H1 (cell line): ENCODE measurements at regions not wholly inside any gene's neighbourhood (a gene's known extent, or its start where the extent isn't known, plus 50 kb on each side); places are given as distances from the start of the nearest gene placed in this dataset.

Experiments used
- CTCF ChIA-PET: fragments of 300-600 bp; sonication (Branson Sonifier 250); formaldehyde crosslinking; loops from one replicate; lab custom pipeline; 2021; ENCODE audit not compliant: partially characterized antibody; lab: Charles Lee
- POLR2A ChIA-PET: fragments of 300-600 bp; sonication (Branson Sonifier 250); formaldehyde crosslinking; loops from one replicate; lab custom pipeline; 2021; ENCODE audit warnings: inconsistent platforms; ENCODE audit not compliant: partially characterized antibody; lab: Charles Lee
- DNase-seq, 2 experiments: peaks; one replicate each; pipeline versions ENCODE4 v3.0.0 to v3.0.0-alpha.2; 2010 to 2022; ENCODE audit warnings: low spot score in 2 of 2, low read depth in 1 of 2, mixed read lengths in 1 of 2
- FAIRE-seq: peaks from 2 replicates; lab custom pipeline; 2011; peaks lifted over from hg19 to GRCh38; lab: Jason Lieb, UNC
- H2AFZ ChIP-seq: 2 replicates; pipeline ENCODE4 v1.8.1; 2012; ENCODE audit warnings: low read length, inconsistent platforms
- H2AK5ac ChIP-seq: 2 replicates; pipeline ENCODE4 v1.6.1; 2013; ENCODE audit warnings: low read depth, low read length
- H2BK120ac ChIP-seq: replicated peaks from 2 replicates; pipeline ENCODE3; 2013; ENCODE audit warnings: low read depth, low read length, inconsistent platforms
- H2BK12ac ChIP-seq: 2 replicates; pipeline ENCODE4 v1.6.1; 2013; ENCODE audit warnings: low read depth, low read length
- H2BK15ac ChIP-seq: 2 replicates; pipeline ENCODE4 v1.6.1; 2013; ENCODE audit warnings: low read length
- H2BK20ac ChIP-seq: 2 replicates; pipeline ENCODE4 v1.6.1; 2013; ENCODE audit warnings: low read length
- H2BK5ac ChIP-seq: 2 replicates; pipeline ENCODE4 v1.6.1; 2013; ENCODE audit warnings: low read depth, low read length
- H3K14ac ChIP-seq: 2 replicates; pipeline ENCODE4 v1.6.1; 2013; ENCODE audit warnings: inconsistent platforms; ENCODE audit not compliant: insufficient read length
- H3K18ac ChIP-seq: 2 replicates; pipeline ENCODE4 v1.6.1; 2013; ENCODE audit warnings: low read length; ENCODE audit errors: extremely low read depth
- H3K23ac ChIP-seq: 2 replicates; pipeline ENCODE4 v1.6.1; 2013; ENCODE audit warnings: inconsistent platforms; ENCODE audit not compliant: insufficient read length
- H3K23me2 ChIP-seq: 2 replicates; pipeline ENCODE4 v1.6.1; 2013; ENCODE audit warnings: low read depth, low read length
- H3K27ac ChIP-seq: 2 replicates; pipeline ENCODE4 v1.6.1; 2011; ENCODE audit warnings: low read depth, low read length, inconsistent platforms
- H3K27me3 ChIP-seq, 4 experiments: replicated peaks in 1 of 4; 1 replicate in 1 of 4; 2 replicates in 3 of 4; pipeline versions ENCODE4 v1.6.1 to v1.8.1; 2011 to 2013; ENCODE audit warnings: low read length in 3 of 4, mild to moderate bottlenecking in 3 of 4, inconsistent platforms in 2 of 4, mixed read lengths in 2 of 4, moderate library complexity in 1 of 4; ENCODE audit not compliant: control insufficient read depth in 3 of 4, insufficient read depth in 3 of 4; ENCODE audit errors: extremely low read depth in 1 of 4
- H3K36me3 ChIP-seq, 4 experiments: 2 replicates each; pipeline versions ENCODE4 v1.6.1 to v1.8.1; 2011 to 2013; ENCODE audit warnings: mild to moderate bottlenecking in 4 of 4, low read length in 3 of 4, moderate library complexity in 2 of 4, control low read depth in 1 of 4, inconsistent platforms in 1 of 4; ENCODE audit not compliant: insufficient read depth in 4 of 4, control insufficient read depth in 2 of 4
- H3K4ac ChIP-seq: replicated peaks from 2 replicates; pipeline ENCODE3; 2013; ENCODE audit warnings: low read length, low read depth, mixed read lengths, inconsistent platforms; ENCODE audit not compliant: insufficient read length
- H3K4me1 ChIP-seq, 4 experiments: replicated peaks in 1 of 4; 1 replicate in 1 of 4; 2 replicates in 3 of 4; pipeline versions ENCODE4 v1.6.1 to v1.8.1; 2011 to 2013; ENCODE audit warnings: low read length in 3 of 4, inconsistent platforms in 2 of 4, mixed read lengths in 1 of 4; ENCODE audit not compliant: insufficient read depth in 4 of 4, control insufficient read depth in 3 of 4
- H3K4me2 ChIP-seq, 2 experiments: 2 replicates each; pipeline versions ENCODE4 v1.6.1 to v1.8.1; 2011 to 2013; ENCODE audit warnings: low read depth in 2 of 2, low read length in 2 of 2, control low read depth in 1 of 2, inconsistent platforms in 1 of 2, mild to moderate bottlenecking in 1 of 2; ENCODE audit not compliant: insufficient read depth in 1 of 2
- H3K4me3 ChIP-seq, 4 experiments: fragments of 200-600, 300-600 bp in 1 of 4; sonication (generic), shearing (Covaris generic), sonication (Bioruptor Twin) in 1 of 4; 2 replicates each; pipeline versions ENCODE4 v1.5.1 to v1.8.1; 2011 to 2016; ENCODE audit warnings: low read length in 4 of 4, low read depth in 3 of 4, control low read depth in 2 of 4, inconsistent platforms in 2 of 4, mild to moderate bottlenecking in 2 of 4, mixed read lengths in 1 of 4, moderate library complexity in 1 of 4; ENCODE audit not compliant: insufficient read depth in 2 of 4; ENCODE audit errors: extremely low read depth in 1 of 4
- H3K56ac ChIP-seq: replicated peaks from 2 replicates; pipeline ENCODE3; 2013; ENCODE audit warnings: low read depth, mild to moderate bottlenecking, mixed read lengths, low read length, inconsistent platforms; ENCODE audit not compliant: insufficient read length
- H3K79me1 ChIP-seq: 2 replicates; pipeline ENCODE4 v1.6.1; 2013; ENCODE audit warnings: low read depth, low read length, control low read depth
- H3K79me2 ChIP-seq, 2 experiments: 2 replicates each; pipeline versions ENCODE4 v1.6.1 to v1.8.1; 2012 to 2013; ENCODE audit warnings: low read length in 2 of 2, mild to moderate bottlenecking in 2 of 2, inconsistent platforms in 1 of 2; ENCODE audit not compliant: insufficient read depth in 2 of 2, control insufficient read depth in 1 of 2
- H3K9ac ChIP-seq, 4 experiments: replicated peaks in 1 of 4; 1 replicate in 1 of 4; 2 replicates in 3 of 4; pipeline versions ENCODE4 v1.6.1 to v1.8.1; 2011 to 2013; ENCODE audit warnings: low read depth in 3 of 4, low read length in 3 of 4, control low read depth in 2 of 4, mild to moderate bottlenecking in 2 of 4, moderate library complexity in 2 of 4, inconsistent platforms in 1 of 4; ENCODE audit errors: extremely low read depth in 1 of 4
- H3K9me3 ChIP-seq, 2 experiments: 2 replicates each; pipeline versions ENCODE4 v1.6.1 to v1.8.1; 2012 to 2013; ENCODE audit warnings: mild to moderate bottlenecking in 2 of 2, moderate library complexity in 2 of 2, control low read depth in 1 of 2, inconsistent platforms in 1 of 2, low read depth in 1 of 2, low read length in 1 of 2, mixed read lengths in 1 of 2; ENCODE audit not compliant: insufficient read depth in 2 of 2
- H4K20me1 ChIP-seq, 2 experiments: replicated peaks in 1 of 2; 2 replicates each; pipeline versions ENCODE3 to v1.8.1; 2011 to 2013; ENCODE audit warnings: inconsistent platforms in 2 of 2, low read length in 2 of 2, mild to moderate bottlenecking in 1 of 2; ENCODE audit not compliant: insufficient read depth in 2 of 2, control insufficient read depth in 1 of 2
- H4K5ac ChIP-seq: 2 replicates; pipeline ENCODE4 v1.6.1; 2013; ENCODE audit warnings: low read length, low read depth, mixed read lengths, inconsistent platforms; ENCODE audit not compliant: insufficient read length
- H4K8ac ChIP-seq: 2 replicates; pipeline ENCODE4 v1.8.0; 2013; ENCODE audit warnings: mild to moderate bottlenecking, moderate library complexity, low read length, inconsistent platforms; ENCODE audit not compliant: insufficient read depth; ENCODE audit errors: extremely low read depth
- H4K91ac ChIP-seq: replicated peaks from 2 replicates; pipeline ENCODE3; 2013; ENCODE audit warnings: low read length, mixed read lengths, inconsistent platforms; ENCODE audit not compliant: insufficient read length
- BACH1 ChIP-seq: IDR thresholded peaks from 2 replicates; pipeline ENCODE4 v1.6.1; 2012; ENCODE audit warnings: low read length, improper control_type of control experiment
- CBX8 ChIP-seq: fragments of 300-800, 300-1000 bp; sonication (generic); IDR thresholded peaks from 2 replicates; pipeline ENCODE4 v1.7.1; 2016; ENCODE audit warnings: low read depth, low read length, borderline replicate concordance
- RXRA ChIP-seq: IDR thresholded peaks from 2 replicates; pipeline ENCODE4 v1.6.1; 2011; ENCODE audit warnings: low read depth, mild to moderate bottlenecking, low read length, moderate library complexity; ENCODE audit not compliant: insufficient read depth
- SUZ12 ChIP-seq: fragments of 200-600 bp; sonication (generic); IDR thresholded peaks from 2 replicates; pipeline ENCODE4 v1.6.1; 2012; ENCODE audit warnings: mild to moderate bottlenecking, inconsistent platforms, low read length, moderate library complexity, mixed read lengths
- WGBS, 2 experiments: shearing (Covaris generic) in 1 of 2; methylation state at CpG; one replicate each; pipeline versions ENCODE4 v1.1.6 to v1.1.7; 2013 to 2015; ENCODE audit warnings: low lambda C conversion rate in 2 of 2, mixed read lengths in 2 of 2, inconsistent platforms in 1 of 2, low coverage in 1 of 2, missing lambda C conversion rate in 1 of 2; ENCODE audit not compliant: insufficient replicate concordance in 2 of 2, insufficient coverage in 1 of 2, insufficient read length in 1 of 2; ENCODE audit errors: extremely low coverage in 1 of 2, missing lambda C conversion rate in 1 of 2; 5-methylcytosine and 5-hydroxymethylcytosine counted together
- TF ChIP-seq, protein P1 (sequence below): IDR thresholded peaks from 2 replicates; pipeline ENCODE4 v1.6.1; 2011; ENCODE audit warnings: low read length, improper control_type of control experiment

DNA sequence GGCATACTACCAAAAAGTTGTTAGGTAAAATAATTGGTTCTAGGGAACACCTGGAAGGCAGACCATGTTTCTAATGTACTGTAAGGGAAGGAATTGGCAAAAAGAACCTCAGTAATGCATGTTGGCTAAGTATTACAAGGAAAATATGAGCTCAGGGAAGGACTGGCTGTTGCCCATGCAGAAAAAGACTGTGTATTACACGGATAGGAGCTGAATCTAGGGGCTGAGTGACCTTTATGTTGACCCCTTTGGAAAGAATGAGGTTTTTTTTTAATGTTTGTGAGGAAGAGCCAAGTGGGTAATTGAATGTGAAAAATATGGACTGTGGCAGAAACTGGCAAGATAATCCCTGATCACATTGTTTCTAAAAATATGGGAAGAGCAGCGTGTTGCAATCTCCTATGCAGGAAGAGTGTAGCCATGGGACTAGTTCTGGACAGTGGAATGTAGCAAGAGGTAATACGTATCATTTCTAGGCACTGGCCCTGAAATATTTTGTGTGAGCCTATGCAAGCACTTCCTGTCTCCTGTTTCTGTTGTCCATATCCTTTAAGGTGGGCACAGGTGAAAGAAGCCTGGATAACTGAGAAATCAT, 95.1 kb upstream of the CNTNAP4 start:
- no peak for FAIRE-seq
- no peak overlapping the region for H4K5ac ChIP-seq
- POLR2A ChIA-PET: no interaction called here
- TF ChIP-seq BACH1 (no peak), RXRA (no peak), CBX8 (no peak), SUZ12 (no peak)
- TF ChIP-seq, protein P1, sequence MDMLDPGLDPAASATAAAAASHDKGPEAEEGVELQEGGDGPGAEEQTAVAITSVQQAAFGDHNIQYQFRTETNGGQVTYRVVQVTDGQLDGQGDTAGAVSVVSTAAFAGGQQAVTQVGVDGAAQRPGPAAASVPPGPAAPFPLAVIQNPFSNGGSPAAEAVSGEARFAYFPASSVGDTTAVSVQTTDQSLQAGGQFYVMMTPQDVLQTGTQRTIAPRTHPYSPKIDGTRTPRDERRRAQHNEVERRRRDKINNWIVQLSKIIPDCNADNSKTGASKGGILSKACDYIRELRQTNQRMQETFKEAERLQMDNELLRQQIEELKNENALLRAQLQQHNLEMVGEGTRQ: no peak

More for the DNA sequence above, 95.1 kb upstream of the CNTNAP4 start:
- H2BK12ac ChIP-seq: no peak overlapping the region
- no peak overlapping the region for H2BK15ac ChIP-seq
- 83% methylated on average over 3 of the region's 3 CpGs; no CpG with 5 or more reads in 1 of the 2 experiments for WGBS, 2 experiments
- H2AK5ac ChIP-seq: no peak overlapping the region
- H3K4me3 ChIP-seq: no peak overlapping the region
- no peaks in the 10 kb centered on the region for H3K9me3 ChIP-seq
- DNase-seq: no peak
- no peaks in the 10 kb centered on the region for H3K27me3 ChIP-seq
- no peak overlapping the region for H3K56ac ChIP-seq
- no peak overlapping the region for H2AFZ ChIP-seq
- no peaks in the 10 kb centered on the region for H4K20me1 ChIP-seq
- H3K79me2 ChIP-seq: no peaks in the 10 kb centered on the region
- H4K91ac ChIP-seq: no peak overlapping the region
- H2BK120ac ChIP-seq: no peak overlapping the region
- H2BK20ac ChIP-seq: no peak overlapping the region
- H3K4ac ChIP-seq: no peak overlapping the region
- H3K27ac ChIP-seq: no peak overlapping the region
- no peak overlapping the region for H3K18ac ChIP-seq
- no peak overlapping the region for H3K9ac ChIP-seq
- H3K4me2 ChIP-seq: no peak overlapping the region
- no peak overlapping the region for H2BK5ac ChIP-seq
- no peak overlapping the region for H4K8ac ChIP-seq
- H3K23me2 ChIP-seq: no peaks in the 10 kb centered on the region
- H3K36me3 ChIP-seq: no peaks in the 10 kb centered on the region
- no peaks in the 10 kb centered on the region for H3K4me1 ChIP-seq
- CTCF ChIA-PET: no interaction called here
- H3K14ac ChIP-seq: no peak overlapping the region
- no peaks in the 10 kb centered on the region for H3K79me1 ChIP-seq
- no peak overlapping the region for H3K23ac ChIP-seq
